Endothelial cell of umbilical vein (primary cell): ENCODE measurements at regions not wholly inside any gene's neighbourhood (a gene's known extent, or its start where the extent isn't known, plus 50 kb on each side); places are given as distances from the start of the nearest gene placed in this dataset.

ENCODE experiments used
- EZH2 ChIP-seq: IDR thresholded peaks from 2 replicates; pipeline ENCODE4 v1.6.1; 2012; ENCODE audit warnings: borderline replicate concordance, low read depth, mild to moderate bottlenecking, moderate library complexity, low read length, inconsistent platforms; ENCODE audit not compliant: severe bottlenecking
- POLR2A ChIP-seq: IDR thresholded peaks from 2 replicates; pipeline ENCODE4 v1.6.1; 2012; ENCODE audit warnings: low read depth, mild to moderate bottlenecking, control low read depth, low read length
- POLR2AphosphoS5 ChIP-seq: IDR thresholded peaks from 2 replicates; pipeline ENCODE4 v1.6.1; 2012; ENCODE audit warnings: low read depth, mild to moderate bottlenecking, control low read depth, low read length, moderate library complexity; ENCODE audit not compliant: insufficient read depth
- TF ChIP-seq, protein P1 (sequence below): IDR thresholded peaks from 2 replicates; pipeline ENCODE4 v1.6.1; 2011; ENCODE audit not compliant: insufficient read depth, insufficient read length
- TF ChIP-seq, protein P2 (sequence below), 2 donors: IDR thresholded peaks; 1 replicate in 1 of 2; 2 replicates in 1 of 2; pipeline ENCODE4 v1.5.1; 2011; ENCODE audit warnings: low read length in 2 of 2, mild to moderate bottlenecking in 2 of 2, moderate library complexity in 2 of 2, control low read depth in 1 of 2, inconsistent platforms in 1 of 2, low read depth in 1 of 2; ENCODE audit not compliant: insufficient read depth in 1 of 2; ENCODE audit errors: extremely low read depth in 1 of 2

DNA sequence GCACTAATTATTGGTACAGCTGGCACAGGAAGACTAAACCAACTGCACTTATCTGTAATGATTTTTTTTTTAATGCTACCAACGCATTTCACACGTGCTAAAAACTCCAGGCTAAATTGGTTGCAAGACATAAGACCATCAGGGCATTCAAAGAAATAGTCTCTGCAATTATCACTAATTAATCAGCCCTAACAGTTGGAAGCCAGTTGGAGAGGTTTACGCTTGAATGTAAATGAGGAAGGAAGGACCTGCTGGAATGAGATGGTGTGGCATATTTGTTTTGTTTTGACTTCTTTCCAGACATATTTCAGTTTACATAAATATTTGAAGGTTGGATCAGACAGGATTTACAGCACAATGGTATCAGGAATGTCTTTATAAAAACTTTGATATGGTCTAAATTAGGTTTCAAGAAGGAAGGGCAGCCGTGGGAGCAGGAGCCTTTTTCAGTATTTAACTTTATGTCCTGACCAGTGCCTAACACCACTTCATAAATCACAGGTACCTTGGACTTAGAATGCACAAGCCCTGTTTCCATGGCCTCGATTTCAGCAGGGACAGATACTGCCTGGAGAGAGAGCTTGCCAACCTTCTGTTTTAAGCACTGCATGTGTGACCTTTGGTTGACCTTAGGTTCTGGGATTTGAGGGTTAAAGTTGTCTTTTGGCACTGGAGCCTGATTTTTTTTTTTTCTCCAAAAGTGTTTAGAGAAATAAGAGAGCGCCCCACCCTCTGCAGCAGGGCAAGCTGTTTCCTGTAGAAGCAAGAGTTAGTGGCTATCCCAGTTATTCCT lies 199.8 kb upstream of the MAP3K1 start:
- TF ChIP-seq, protein P1, sequence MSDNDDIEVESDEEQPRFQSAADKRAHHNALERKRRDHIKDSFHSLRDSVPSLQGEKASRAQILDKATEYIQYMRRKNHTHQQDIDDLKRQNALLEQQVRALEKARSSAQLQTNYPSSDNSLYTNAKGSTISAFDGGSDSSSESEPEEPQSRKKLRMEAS: no peak
- TF ChIP-seq, protein P2, sequence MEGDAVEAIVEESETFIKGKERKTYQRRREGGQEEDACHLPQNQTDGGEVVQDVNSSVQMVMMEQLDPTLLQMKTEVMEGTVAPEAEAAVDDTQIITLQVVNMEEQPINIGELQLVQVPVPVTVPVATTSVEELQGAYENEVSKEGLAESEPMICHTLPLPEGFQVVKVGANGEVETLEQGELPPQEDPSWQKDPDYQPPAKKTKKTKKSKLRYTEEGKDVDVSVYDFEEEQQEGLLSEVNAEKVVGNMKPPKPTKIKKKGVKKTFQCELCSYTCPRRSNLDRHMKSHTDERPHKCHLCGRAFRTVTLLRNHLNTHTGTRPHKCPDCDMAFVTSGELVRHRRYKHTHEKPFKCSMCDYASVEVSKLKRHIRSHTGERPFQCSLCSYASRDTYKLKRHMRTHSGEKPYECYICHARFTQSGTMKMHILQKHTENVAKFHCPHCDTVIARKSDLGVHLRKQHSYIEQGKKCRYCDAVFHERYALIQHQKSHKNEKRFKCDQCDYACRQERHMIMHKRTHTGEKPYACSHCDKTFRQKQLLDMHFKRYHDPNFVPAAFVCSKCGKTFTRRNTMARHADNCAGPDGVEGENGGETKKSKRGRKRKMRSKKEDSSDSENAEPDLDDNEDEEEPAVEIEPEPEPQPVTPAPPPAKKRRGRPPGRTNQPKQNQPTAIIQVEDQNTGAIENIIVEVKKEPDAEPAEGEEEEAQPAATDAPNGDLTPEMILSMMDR (IDR thresholded peaks at IDR 0.05; ENCODE audit: extremely low read depth in 1 of 2, insufficient read depth in 1 of 2, low read depth in 1 of 2, low read length in 2 of 2): no peak
- TF ChIP-seq EZH2 (no peak), POLR2A (no peak), POLR2AphosphoS5 (no peak)
